ENCODE measurements at regions not wholly inside any gene's neighbourhood (a gene's known extent, or its start where the extent isn't known, plus 50 kb on each side); places are given as distances from the start of the nearest gene placed in this dataset.

DNA sequence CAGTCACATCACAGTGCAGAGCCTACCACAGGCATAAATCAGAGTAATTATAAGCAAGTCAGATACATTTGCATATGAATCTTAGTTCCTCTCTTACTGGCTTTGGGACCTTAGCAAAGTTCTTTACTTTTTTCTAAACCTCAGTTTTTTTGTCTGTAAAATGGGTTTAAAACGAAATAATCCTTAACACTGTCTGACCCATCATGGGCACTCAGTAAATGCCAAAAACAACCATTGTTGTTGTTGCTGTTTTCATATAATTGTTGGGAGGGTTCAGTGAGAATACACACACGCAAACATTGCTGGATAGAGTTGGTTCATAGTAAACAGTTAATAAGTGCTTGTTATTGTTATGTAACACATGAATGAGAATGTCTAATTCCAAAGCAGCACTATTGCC lies 184.9 kb downstream of the BLID start:
- Histone ChIP-seq H3K9ac (ENCODE audit: insufficient read depth in 1 of 2, low read length in 2 of 2) (no peak overlapping the region), H3K9me3 (ENCODE audit: control insufficient read depth in 4 of 4, insufficient read depth in 3 of 4, low read length in 3 of 4) (no peaks in the 10 kb centered on the region), H3K4me3 (no peak overlapping the region), H3K27ac (ENCODE audit: low read depth in 1 of 2, low read length in 1 of 2) (no peak overlapping the region), H3K36me3 (ENCODE audit: control insufficient read depth in 4 of 4, insufficient read depth in 4 of 4, low read length in 4 of 4) (no peaks in the 10 kb centered on the region), H3K4me1 (ENCODE audit: control insufficient read depth in 5 of 5, insufficient read depth in 5 of 5, low read length in 5 of 5) (peaks cover 0 to 17% (median 5%) of the 10 kb centered on the region in 5 donors), H3K27me3 (ENCODE audit: control insufficient read depth in 3 of 3, insufficient read depth in 3 of 3, low read length in 2 of 3) (no peaks in the 10 kb centered on the region)
- 83 to 94% methylated on average over 2 of the region's 2 CpGs for WGBS, 2 donors
- TF ChIP-seq, protein P1, sequence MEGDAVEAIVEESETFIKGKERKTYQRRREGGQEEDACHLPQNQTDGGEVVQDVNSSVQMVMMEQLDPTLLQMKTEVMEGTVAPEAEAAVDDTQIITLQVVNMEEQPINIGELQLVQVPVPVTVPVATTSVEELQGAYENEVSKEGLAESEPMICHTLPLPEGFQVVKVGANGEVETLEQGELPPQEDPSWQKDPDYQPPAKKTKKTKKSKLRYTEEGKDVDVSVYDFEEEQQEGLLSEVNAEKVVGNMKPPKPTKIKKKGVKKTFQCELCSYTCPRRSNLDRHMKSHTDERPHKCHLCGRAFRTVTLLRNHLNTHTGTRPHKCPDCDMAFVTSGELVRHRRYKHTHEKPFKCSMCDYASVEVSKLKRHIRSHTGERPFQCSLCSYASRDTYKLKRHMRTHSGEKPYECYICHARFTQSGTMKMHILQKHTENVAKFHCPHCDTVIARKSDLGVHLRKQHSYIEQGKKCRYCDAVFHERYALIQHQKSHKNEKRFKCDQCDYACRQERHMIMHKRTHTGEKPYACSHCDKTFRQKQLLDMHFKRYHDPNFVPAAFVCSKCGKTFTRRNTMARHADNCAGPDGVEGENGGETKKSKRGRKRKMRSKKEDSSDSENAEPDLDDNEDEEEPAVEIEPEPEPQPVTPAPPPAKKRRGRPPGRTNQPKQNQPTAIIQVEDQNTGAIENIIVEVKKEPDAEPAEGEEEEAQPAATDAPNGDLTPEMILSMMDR (IDR thresholded peaks at IDR 0.05; ENCODE audit: control extremely low read depth, extremely low read depth), result no peak
- no peak for ATAC-seq (ENCODE audit: insufficient read depth, low FRiP score)
- DNase-seq, result peak in 1 of 3 donors; percentile 17

DNA sequence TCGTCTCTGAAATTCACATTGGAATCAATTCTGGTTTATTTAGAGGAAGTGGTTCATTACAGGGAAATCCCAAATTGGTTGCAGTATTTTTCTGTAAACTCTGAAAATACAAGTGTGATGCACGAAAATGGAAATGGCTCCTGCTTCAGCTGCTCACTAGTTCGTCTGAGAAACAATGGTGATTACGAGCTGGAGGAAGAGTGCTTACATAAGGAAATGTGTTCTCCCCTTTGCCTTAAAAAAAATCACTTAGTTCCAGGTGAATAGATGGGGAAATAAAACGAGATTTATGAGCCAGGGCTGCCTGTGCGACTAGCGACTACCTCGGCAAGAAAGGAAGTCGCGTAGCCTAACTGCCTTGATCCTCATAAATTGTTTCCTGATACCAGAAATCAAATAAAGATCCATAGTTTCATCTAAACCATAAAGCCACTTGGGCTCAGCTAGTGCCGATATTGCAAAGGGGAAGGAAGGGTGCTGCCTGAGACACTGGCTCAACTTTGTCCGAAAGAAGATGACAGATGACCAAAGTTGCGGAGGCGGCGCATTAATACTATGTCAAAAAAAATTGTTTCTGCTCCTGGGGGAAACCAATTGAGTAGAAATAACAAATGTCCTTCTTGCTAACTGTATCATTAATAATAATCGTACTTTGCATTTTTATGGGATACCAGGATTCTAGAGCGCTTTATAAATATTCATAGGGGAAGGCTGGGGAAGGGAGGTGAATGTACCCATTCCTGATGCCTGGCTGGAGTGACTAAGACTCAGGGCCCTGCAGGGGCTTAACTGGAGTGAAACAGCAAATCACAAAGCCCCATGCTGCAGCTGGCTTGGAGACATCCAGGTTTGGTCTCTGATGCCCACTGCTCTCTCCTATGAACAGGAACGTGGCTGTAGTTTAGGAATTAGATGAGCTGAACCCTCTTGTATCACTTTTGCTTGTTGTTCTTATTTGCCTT lies 185.7 kb downstream of the BLID start:
- Histone ChIP-seq H3K4me3 (no peak overlapping the region), H3K9ac (ENCODE audit: insufficient read depth in 1 of 2, low read length in 2 of 2) (no peak overlapping the region), H3K27me3 (ENCODE audit: control insufficient read depth in 3 of 3, insufficient read depth in 3 of 3, low read length in 2 of 3) (no peaks in the 10 kb centered on the region), H3K36me3 (ENCODE audit: control insufficient read depth in 4 of 4, insufficient read depth in 4 of 4, low read length in 4 of 4) (no peaks in the 10 kb centered on the region), H3K4me1 (ENCODE audit: control insufficient read depth in 5 of 5, insufficient read depth in 5 of 5, low read length in 5 of 5) (peaks cover 0 to 17% (median 5%) of the 10 kb centered on the region in 5 donors), H3K9me3 (ENCODE audit: control insufficient read depth in 4 of 4, insufficient read depth in 3 of 4, low read length in 3 of 4) (no peaks in the 10 kb centered on the region), H3K27ac (ENCODE audit: low read depth in 1 of 2, low read length in 1 of 2) (no peak overlapping the region)
- TF ChIP-seq, protein P1 (IDR thresholded peaks at IDR 0.05; ENCODE audit: control extremely low read depth, extremely low read depth), result no peak
- WGBS, 2 donors, result 17 to 21% methylated on average over 18 of the region's 18 CpGs
- ATAC-seq (ENCODE audit: insufficient read depth, low FRiP score), result no peak
- DNase-seq, result peak in 2 of 3 donors; percentile 44 to 52

DNA sequence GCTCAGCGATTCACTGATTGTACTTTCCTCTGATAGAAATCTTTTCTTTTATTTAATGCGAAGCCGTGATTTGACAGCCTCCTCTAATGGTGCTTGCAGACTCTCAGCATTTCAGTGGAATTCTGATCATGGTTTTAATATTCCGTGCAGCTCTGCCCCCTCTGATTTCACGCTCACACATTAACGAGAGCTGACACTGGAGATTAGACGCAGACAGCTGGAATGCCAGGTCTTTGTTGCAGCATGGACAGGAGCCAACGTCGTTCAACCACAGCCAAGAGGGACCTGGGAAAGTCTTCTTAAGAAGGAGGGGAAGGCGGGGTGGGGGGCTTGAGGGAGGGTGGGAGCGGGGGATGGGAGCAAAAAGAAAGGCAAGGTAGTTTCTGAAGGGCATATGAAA lies 186.4 kb downstream of the BLID start:
- H3K9ac ChIP-seq (ENCODE audit: insufficient read depth in 1 of 2, low read length in 2 of 2), result peak overlapping the region in 1 of 2 donors; percentile 63
- no peaks in the 10 kb centered on the region for H3K27me3 ChIP-seq (ENCODE audit: control insufficient read depth in 3 of 3, insufficient read depth in 3 of 3, low read length in 2 of 3)
- no peak overlapping the region for H3K27ac ChIP-seq (ENCODE audit: low read depth in 1 of 2, low read length in 1 of 2)
- no peaks in the 10 kb centered on the region for H3K36me3 ChIP-seq (ENCODE audit: control insufficient read depth in 4 of 4, insufficient read depth in 4 of 4, low read length in 4 of 4)
- TF ChIP-seq, protein P1 (IDR thresholded peaks at IDR 0.05; ENCODE audit: control extremely low read depth, extremely low read depth), result no peak
- H3K4me3 ChIP-seq, result no peak overlapping the region
- DNase-seq, result peak; percentile 64 to 77 (median 71)
- ATAC-seq (ENCODE audit: insufficient read depth, low FRiP score), result no peak
- WGBS, 2 donors, result 3 to 5% methylated on average over 11 of the region's 11 CpGs
- peaks cover 0 to 17% (median 5%) of the 10 kb centered on the region in 5 donors for H3K4me1 ChIP-seq (ENCODE audit: control insufficient read depth in 5 of 5, insufficient read depth in 5 of 5, low read length in 5 of 5)
- no peaks in the 10 kb centered on the region for H3K9me3 ChIP-seq (ENCODE audit: control insufficient read depth in 4 of 4, insufficient read depth in 3 of 4, low read length in 3 of 4)
